Neuronal stem cell (in vitro differentiated cells): ENCODE measurements at regions not wholly inside any gene's neighbourhood (a gene's known extent, or its start where the extent isn't known, plus 50 kb on each side); places are given as distances from the start of the nearest gene placed in this dataset.

Experiments
- DNase-seq: peaks from one replicate; pipeline ENCODE4 v3.0.0-alpha.2; 2013; ENCODE audit warnings: low spot score
- H2AFZ ChIP-seq: one replicate; pipeline ENCODE4 v1.6.1; 2013; ENCODE audit warnings: mild to moderate bottlenecking, low read length, inconsistent platforms
- H2AK5ac ChIP-seq: 2 replicates; pipeline ENCODE4 v1.6.1; 2013; ENCODE audit warnings: low read depth, mild to moderate bottlenecking, inconsistent platforms, low read length, moderate library complexity, mixed read lengths
- H2BK120ac ChIP-seq: 2 replicates; pipeline ENCODE4 v1.6.1; 2013; ENCODE audit warnings: low read depth, mild to moderate bottlenecking, inconsistent platforms, low read length, moderate library complexity, mixed read lengths
- H2BK12ac ChIP-seq: one replicate; pipeline ENCODE4 v1.6.1; 2013; ENCODE audit warnings: low read length, inconsistent platforms
- H2BK15ac ChIP-seq: 2 replicates; pipeline ENCODE4 v1.6.1; 2013; ENCODE audit warnings: mild to moderate bottlenecking, low read length, inconsistent platforms, mixed read lengths
- H2BK5ac ChIP-seq: one replicate; pipeline ENCODE4 v1.6.1; 2013; ENCODE audit warnings: inconsistent platforms, mild to moderate bottlenecking, low read length, moderate library complexity
- H3K14ac ChIP-seq: one replicate; pipeline ENCODE4 v1.6.1; 2013; ENCODE audit warnings: low read length, inconsistent platforms
- H3K18ac ChIP-seq: 2 replicates; pipeline ENCODE4 v1.6.1; 2013; ENCODE audit warnings: low read length, inconsistent platforms
- H3K23ac ChIP-seq: 2 replicates; pipeline ENCODE4 v1.6.1; 2013; ENCODE audit warnings: low read depth, mild to moderate bottlenecking, mixed read lengths, low read length, inconsistent platforms; ENCODE audit not compliant: poor library complexity
- H3K27ac ChIP-seq: replicated peaks from 3 replicates; pipeline ENCODE4 v1.5.1; 2013; ENCODE audit warnings: low read length, inconsistent platforms
- H3K27me3 ChIP-seq, 3 experiments: 2 replicates each; pipeline ENCODE4 v1.6.1; 2013; ENCODE audit warnings: low read length in 3 of 3, mild to moderate bottlenecking in 2 of 3, inconsistent platforms in 1 of 3, low read depth in 1 of 3, mixed read lengths in 1 of 3, moderate library complexity in 1 of 3; ENCODE audit not compliant: control insufficient read depth in 3 of 3, insufficient read depth in 3 of 3
- H3K36me3 ChIP-seq, 2 donors: replicated peaks in 1 of 2; 2 replicates each; pipeline ENCODE4 v1.6.1; 2013; ENCODE audit warnings: low read length in 2 of 2; ENCODE audit not compliant: control insufficient read depth in 2 of 2, insufficient read depth in 2 of 2
- H3K4ac ChIP-seq: 2 replicates; pipeline ENCODE4 v1.6.1; 2013; ENCODE audit warnings: inconsistent platforms, mild to moderate bottlenecking, low read length, moderate library complexity
- H3K4me1 ChIP-seq, 2 donors: 1 replicate in 1 of 2; 2 replicates in 1 of 2; pipeline ENCODE4 v1.6.1; 2013; ENCODE audit warnings: low read length in 2 of 2, low read depth in 1 of 2; ENCODE audit not compliant: control insufficient read depth in 2 of 2, insufficient read depth in 1 of 2
- H3K4me2 ChIP-seq: one replicate; pipeline ENCODE4 v1.6.1; 2013; ENCODE audit warnings: mild to moderate bottlenecking, low read length, inconsistent platforms; ENCODE audit not compliant: insufficient read depth, poor library complexity, severe bottlenecking
- H3K4me3 ChIP-seq, 2 donors: 2 replicates each; pipeline ENCODE4 v1.5.1; 2013; ENCODE audit warnings: low read length in 2 of 2, mild to moderate bottlenecking in 2 of 2, inconsistent platforms in 1 of 2, moderate library complexity in 1 of 2
- H3K79me1 ChIP-seq: one replicate; pipeline ENCODE4 v1.6.1; 2013; ENCODE audit warnings: low read depth, mild to moderate bottlenecking, inconsistent platforms, low read length, moderate library complexity
- H3K9ac ChIP-seq: one replicate; pipeline ENCODE4 v1.6.1; 2013; ENCODE audit warnings: mild to moderate bottlenecking, low read depth, low read length, inconsistent platforms; ENCODE audit not compliant: poor library complexity
- H3K9me3 ChIP-seq, 2 donors: replicated peaks in 1 of 2; 2 replicates each; pipeline versions ENCODE3 to v1.6.1; 2013; ENCODE audit warnings: low read length in 2 of 2, mild to moderate bottlenecking in 2 of 2, inconsistent platforms in 1 of 2, low read depth in 1 of 2, mixed read lengths in 1 of 2, moderate library complexity in 1 of 2; ENCODE audit not compliant: control insufficient read depth in 2 of 2, insufficient read depth in 1 of 2
- H4K8ac ChIP-seq: one replicate; pipeline ENCODE4 v1.6.1; 2013; ENCODE audit warnings: low read depth, mild to moderate bottlenecking, inconsistent platforms, low read length, moderate library complexity
- H4K91ac ChIP-seq: one replicate; pipeline ENCODE4 v1.6.1; 2013; ENCODE audit warnings: low read length, low read depth, mild to moderate bottlenecking, inconsistent platforms; ENCODE audit not compliant: poor library complexity
- WGBS, 2 donors: extraction: QIAGEN DNeasy Blood & Tissue Kit; methylation state at CpG; one replicate each; pipeline ENCODE4 v1.1.7; 2013; ENCODE audit warnings: missing lambda C conversion rate in 2 of 2, mixed read lengths in 1 of 2; ENCODE audit not compliant: insufficient read length in 2 of 2, insufficient replicate concordance in 1 of 2; ENCODE audit errors: extremely low coverage in 2 of 2; 5-methylcytosine and 5-hydroxymethylcytosine counted together

- no peaks in the 10 kb centered on the region for H3K9me3 ChIP-seq
- no peak for DNase-seq
- H2BK12ac ChIP-seq: no peak overlapping the region
- H2BK5ac ChIP-seq: no peak overlapping the region
- H3K36me3 ChIP-seq: no peaks in the 10 kb centered on the region
- no peak overlapping the region for H2BK15ac ChIP-seq
- H3K4me3 ChIP-seq: no peak overlapping the region
- H2AK5ac ChIP-seq: no peak overlapping the region
- no peak overlapping the region for H3K9ac ChIP-seq
- H2AFZ ChIP-seq: no peak overlapping the region
- no peak overlapping the region for H3K18ac ChIP-seq
- peaks cover 0 to 2% of the 10 kb centered on the region in 2 donors for H3K4me1 ChIP-seq
- H3K27ac ChIP-seq: no peak overlapping the region
- H3K79me1 ChIP-seq: no peaks in the 10 kb centered on the region
- no peak overlapping the region for H4K91ac ChIP-seq
- no CpG with 5 or more reads among the region's 11 CpGs for WGBS, 2 donors
- H2BK120ac ChIP-seq: no peak overlapping the region
- H4K8ac ChIP-seq: no peak overlapping the region
- no peak overlapping the region for H3K23ac ChIP-seq
- H3K4me2 ChIP-seq: no peak overlapping the region
- no peak overlapping the region for H3K4ac ChIP-seq
- no peak overlapping the region for H3K14ac ChIP-seq
- no peaks in the 10 kb centered on the region for H3K27me3 ChIP-seq
These were observed 252.5 kb downstream of the PTPRU start for GRCh38 chr1:29488794-29489311.

- Histone ChIP-seq H2AFZ (no peak overlapping the region), H3K4me1 (peaks cover 0 to 2% of the 10 kb centered on the region in 2 donors), H3K4me2 (no peak overlapping the region), H3K27ac (no peak overlapping the region), H3K23ac (no peak overlapping the region), H3K4ac (no peak overlapping the region), H2BK5ac (no peak overlapping the region), H2BK120ac (no peak overlapping the region), H4K8ac (no peak overlapping the region), H3K9ac (no peak overlapping the region), H3K36me3 (no peaks in the 10 kb centered on the region), H4K91ac (no peak overlapping the region), H2AK5ac (no peak overlapping the region), H3K79me1 (no peaks in the 10 kb centered on the region), H3K4me3 (no peak overlapping the region), H3K18ac (no peak overlapping the region), H3K27me3 (no peaks in the 10 kb centered on the region), H3K14ac (no peak overlapping the region), H2BK15ac (no peak overlapping the region), H3K9me3 (no peaks in the 10 kb centered on the region), H2BK12ac (no peak overlapping the region)
- no CpG with 5 or more reads among the region's 22 CpGs for WGBS, 2 donors
- DNase-seq: no peak
These were observed 251.9 kb downstream of the PTPRU start for GRCh38 chr1:29488086-29488793.

- H3K27ac ChIP-seq: no peak overlapping the region
These were observed 251.0 kb downstream of the PTPRU start for GRCh38 chr1:29487291-29487690.

GRCh38 chr1:29485096-29485925 lies 249.0 kb downstream of the PTPRU start:
- no peaks in the 10 kb centered on the region for H3K36me3 ChIP-seq
- WGBS, 2 donors: no CpG with 5 or more reads among the region's 5 CpGs
- no peak for DNase-seq

More at GRCh38 chr1:29487291-29487690, 251.0 kb downstream of the PTPRU start:
- Histone ChIP-seq H2AFZ (no peak overlapping the region), H2BK15ac (no peak overlapping the region), H3K18ac (no peak overlapping the region), H2BK12ac (no peak overlapping the region), H2BK5ac (no peak overlapping the region), H3K36me3 (no peaks in the 10 kb centered on the region), H3K4ac (no peak overlapping the region), H3K4me1 (peaks cover 0 to 2% of the 10 kb centered on the region in 2 donors), H3K4me2 (no peak overlapping the region), H3K9ac (no peak overlapping the region), H3K4me3 (peak overlapping the region in 1 of 2 donors; percentile 49), H3K9me3 (no peaks in the 10 kb centered on the region), H3K23ac (no peak overlapping the region), H4K8ac (no peak overlapping the region), H3K27me3 (no peaks in the 10 kb centered on the region), H2AK5ac (no peak overlapping the region), H3K14ac (peak overlapping the region; percentile 99), H3K79me1 (no peaks in the 10 kb centered on the region), H4K91ac (no peak overlapping the region), H2BK120ac (no peak overlapping the region)
- no CpG with 5 or more reads among the region's 6 CpGs for WGBS, 2 donors
- no peak for DNase-seq

More at GRCh38 chr1:29485096-29485925, 249.0 kb downstream of the PTPRU start:
- Histone ChIP-seq H3K23ac (no peak overlapping the region), H2BK12ac (no peak overlapping the region), H3K9ac (no peak overlapping the region), H3K9me3 (no peaks in the 10 kb centered on the region), H3K79me1 (no peaks in the 10 kb centered on the region), H3K4me2 (no peak overlapping the region), H3K27ac (no peak overlapping the region), H2AK5ac (no peak overlapping the region), H4K91ac (no peak overlapping the region), H3K27me3 (no peaks in the 10 kb centered on the region), H2BK120ac (no peak overlapping the region), H3K4me1 (peaks cover 0 to 1% of the 10 kb centered on the region in 2 donors), H2BK5ac (no peak overlapping the region), H3K4ac (no peak overlapping the region), H3K18ac (no peak overlapping the region), H2BK15ac (no peak overlapping the region), H4K8ac (no peak overlapping the region), H3K4me3 (no peak overlapping the region), H3K14ac (no peak overlapping the region), H2AFZ (no peak overlapping the region)
